ENCODE measurements at regions not wholly inside any gene's neighbourhood (a gene's known extent, or its start where the extent isn't known, plus 50 kb on each side); places are given as distances from the start of the nearest gene placed in this dataset.
A peak's percentile ranks its signal among the peaks of the same experiment; 100 is the strongest.

DNA sequence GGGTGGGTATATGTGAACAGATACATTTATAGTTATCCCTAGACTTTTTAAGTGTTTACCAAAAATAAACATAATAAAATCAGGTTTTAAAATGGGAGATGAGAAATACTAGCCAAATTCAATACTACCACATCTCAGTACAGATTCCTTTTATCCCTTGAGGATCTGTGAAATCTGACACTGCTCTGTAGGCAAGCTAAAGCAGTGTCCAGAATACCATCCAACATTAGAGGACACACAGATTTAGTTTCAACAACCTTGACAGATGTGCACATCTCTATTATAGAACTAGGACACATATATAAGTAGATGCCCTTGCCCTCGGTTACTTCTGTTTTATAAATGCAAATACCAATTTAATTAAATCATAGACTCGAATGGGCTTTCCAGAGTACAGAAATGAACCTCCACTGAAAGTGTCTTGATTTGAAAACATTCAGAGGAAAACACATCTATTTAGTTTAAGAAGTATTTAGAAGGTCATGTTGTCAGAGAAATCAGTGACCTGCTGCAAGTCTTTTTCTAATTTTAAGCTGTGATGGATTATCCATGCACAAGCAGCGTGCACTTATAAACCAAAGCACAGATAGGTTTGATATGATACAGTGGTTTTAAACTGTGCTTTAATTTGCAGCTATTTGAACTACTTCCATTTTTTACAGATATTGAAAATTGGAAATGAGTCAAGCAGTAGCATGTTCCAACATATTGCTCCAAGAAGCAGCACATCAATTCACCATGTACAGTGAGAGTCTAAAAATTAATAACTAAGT is 156.3 kb upstream of the EPHA7 start:
- Histone ChIP-seq H3K9me3 (ENCODE audit: control insufficient read depth in 4 of 4, insufficient read depth in 3 of 4, low read length in 3 of 4) (no peaks in the 10 kb centered on the region), H3K27ac (ENCODE audit: low read depth in 1 of 2, low read length in 1 of 2) (no peak overlapping the region), H3K9ac (ENCODE audit: insufficient read depth in 1 of 2, low read length in 2 of 2) (no peak overlapping the region), H3K36me3 (ENCODE audit: control insufficient read depth in 4 of 4, insufficient read depth in 4 of 4, low read length in 4 of 4) (no peaks in the 10 kb centered on the region), H3K4me1 (ENCODE audit: control insufficient read depth in 5 of 5, insufficient read depth in 5 of 5, low read length in 5 of 5) (peaks cover 0 to 14% (median 0%) of the 10 kb centered on the region in 5 donors), H3K27me3 (ENCODE audit: control insufficient read depth in 3 of 3, insufficient read depth in 3 of 3, low read length in 2 of 3) (no peaks in the 10 kb centered on the region), H3K4me3 (no peak overlapping the region)
- DNase-seq (no peak), ATAC-seq (ENCODE audit: insufficient read depth, low FRiP score) (no peak)
- TF ChIP-seq, protein P1, sequence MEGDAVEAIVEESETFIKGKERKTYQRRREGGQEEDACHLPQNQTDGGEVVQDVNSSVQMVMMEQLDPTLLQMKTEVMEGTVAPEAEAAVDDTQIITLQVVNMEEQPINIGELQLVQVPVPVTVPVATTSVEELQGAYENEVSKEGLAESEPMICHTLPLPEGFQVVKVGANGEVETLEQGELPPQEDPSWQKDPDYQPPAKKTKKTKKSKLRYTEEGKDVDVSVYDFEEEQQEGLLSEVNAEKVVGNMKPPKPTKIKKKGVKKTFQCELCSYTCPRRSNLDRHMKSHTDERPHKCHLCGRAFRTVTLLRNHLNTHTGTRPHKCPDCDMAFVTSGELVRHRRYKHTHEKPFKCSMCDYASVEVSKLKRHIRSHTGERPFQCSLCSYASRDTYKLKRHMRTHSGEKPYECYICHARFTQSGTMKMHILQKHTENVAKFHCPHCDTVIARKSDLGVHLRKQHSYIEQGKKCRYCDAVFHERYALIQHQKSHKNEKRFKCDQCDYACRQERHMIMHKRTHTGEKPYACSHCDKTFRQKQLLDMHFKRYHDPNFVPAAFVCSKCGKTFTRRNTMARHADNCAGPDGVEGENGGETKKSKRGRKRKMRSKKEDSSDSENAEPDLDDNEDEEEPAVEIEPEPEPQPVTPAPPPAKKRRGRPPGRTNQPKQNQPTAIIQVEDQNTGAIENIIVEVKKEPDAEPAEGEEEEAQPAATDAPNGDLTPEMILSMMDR (IDR thresholded peaks at IDR 0.05; ENCODE audit: control extremely low read depth, extremely low read depth), result no peak
- 66 to 79% methylated on average over 3 of the region's 3 CpGs for WGBS, 2 donors

DNA sequence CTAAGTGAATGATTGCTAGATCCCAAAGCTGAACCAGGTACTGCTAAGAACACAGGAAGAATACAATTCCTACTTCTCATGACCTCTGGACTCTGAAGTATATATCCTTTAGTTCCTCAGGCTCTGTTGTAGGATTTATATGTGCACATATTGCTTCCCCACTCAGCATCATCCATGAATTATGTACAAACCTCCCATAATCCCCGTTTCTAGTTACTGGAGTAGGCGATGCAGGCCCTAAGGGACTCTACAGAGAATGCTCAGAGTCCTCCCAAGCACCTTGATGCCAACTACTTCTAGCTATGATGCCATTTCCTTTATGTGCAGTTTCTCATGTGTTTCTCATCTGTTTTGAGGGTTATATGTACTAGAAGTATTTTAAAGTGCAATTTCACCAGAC is 154.9 kb upstream of the EPHA7 start:
- Histone ChIP-seq H3K27ac (ENCODE audit: low read depth in 1 of 2, low read length in 1 of 2) (no peak overlapping the region), H3K9me3 (ENCODE audit: control insufficient read depth in 4 of 4, insufficient read depth in 3 of 4, low read length in 3 of 4) (no peaks in the 10 kb centered on the region), H3K9ac (ENCODE audit: insufficient read depth in 1 of 2, low read length in 2 of 2) (no peak overlapping the region), H3K4me3 (no peak overlapping the region), H3K27me3 (ENCODE audit: control insufficient read depth in 3 of 3, insufficient read depth in 3 of 3, low read length in 2 of 3) (no peaks in the 10 kb centered on the region), H3K36me3 (ENCODE audit: control insufficient read depth in 4 of 4, insufficient read depth in 4 of 4, low read length in 4 of 4) (no peaks in the 10 kb centered on the region), H3K4me1 (ENCODE audit: control insufficient read depth in 5 of 5, insufficient read depth in 5 of 5, low read length in 5 of 5) (peaks cover 0 to 14% (median 0%) of the 10 kb centered on the region in 5 donors)
- TF ChIP-seq, protein P1 (IDR thresholded peaks at IDR 0.05; ENCODE audit: control extremely low read depth, extremely low read depth), result no peak
- 81 to 83% methylated on average over 2 of the region's 2 CpGs for WGBS, 2 donors
- ATAC-seq (ENCODE audit: insufficient read depth, low FRiP score) (no peak), DNase-seq (no peak)

DNA sequence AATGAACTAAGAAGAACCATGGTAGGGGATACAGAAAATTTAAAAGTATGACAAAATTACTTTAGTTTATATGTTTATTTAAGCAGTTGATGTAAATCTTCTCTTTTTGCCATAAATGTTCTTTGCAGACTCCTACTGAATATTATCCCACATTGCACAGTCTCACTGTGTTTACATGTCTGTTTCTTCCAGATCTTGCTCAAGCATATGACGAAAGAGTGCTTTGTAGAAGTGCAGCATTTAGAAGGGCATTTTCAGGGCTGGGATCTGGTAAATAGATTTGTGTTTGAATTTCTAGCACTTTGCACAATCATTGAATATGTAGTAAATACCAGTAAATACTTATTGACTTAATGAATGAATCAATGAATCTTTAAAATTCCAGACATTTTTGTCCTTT is 152.0 kb upstream of the EPHA7 start:
- H3K4me3 ChIP-seq, result no peak overlapping the region
- ATAC-seq (ENCODE audit: insufficient read depth, low FRiP score) (no peak), DNase-seq (peak in 2 of 3 donors; percentile 74 to 86)
- TF ChIP-seq, protein P1 (IDR thresholded peaks at IDR 0.05; ENCODE audit: control extremely low read depth, extremely low read depth), result no peak
- H3K9me3 ChIP-seq (ENCODE audit: control insufficient read depth in 4 of 4, insufficient read depth in 3 of 4, low read length in 3 of 4), result no peaks in the 10 kb centered on the region
- H3K27me3 ChIP-seq (ENCODE audit: control insufficient read depth in 3 of 3, insufficient read depth in 3 of 3, low read length in 2 of 3), result no peaks in the 10 kb centered on the region
- H3K27ac ChIP-seq (ENCODE audit: low read depth in 1 of 2, low read length in 1 of 2), result no peak overlapping the region
- H3K4me1 ChIP-seq (ENCODE audit: control insufficient read depth in 5 of 5, insufficient read depth in 5 of 5, low read length in 5 of 5), result peaks cover 0 to 9% (median 2%) of the 10 kb centered on the region in 5 donors
- 63 to 70% methylated on average over 1 of the region's 1 CpG for WGBS, 2 donors
- H3K36me3 ChIP-seq (ENCODE audit: control insufficient read depth in 4 of 4, insufficient read depth in 4 of 4, low read length in 4 of 4), result no peaks in the 10 kb centered on the region
- no peak overlapping the region for H3K9ac ChIP-seq (ENCODE audit: insufficient read depth in 1 of 2, low read length in 2 of 2)
